HG03469 (cell line): ENCODE measurements at regions not wholly inside any gene's neighbourhood (a gene's known extent, or its start where the extent isn't known, plus 50 kb on each side); places are given as distances from the start of the nearest gene placed in this dataset.

Experiments used
- ATAC-seq: cut with Tn5 transposase; IDR thresholded peaks from one replicate; pipeline ENCODE4 v1.9.1; 2021; ENCODE audit warnings: mild to moderate bottlenecking, moderate library complexity, moderate number of reproducible peaks; ENCODE audit not compliant: unreplicated experiment

DNA sequence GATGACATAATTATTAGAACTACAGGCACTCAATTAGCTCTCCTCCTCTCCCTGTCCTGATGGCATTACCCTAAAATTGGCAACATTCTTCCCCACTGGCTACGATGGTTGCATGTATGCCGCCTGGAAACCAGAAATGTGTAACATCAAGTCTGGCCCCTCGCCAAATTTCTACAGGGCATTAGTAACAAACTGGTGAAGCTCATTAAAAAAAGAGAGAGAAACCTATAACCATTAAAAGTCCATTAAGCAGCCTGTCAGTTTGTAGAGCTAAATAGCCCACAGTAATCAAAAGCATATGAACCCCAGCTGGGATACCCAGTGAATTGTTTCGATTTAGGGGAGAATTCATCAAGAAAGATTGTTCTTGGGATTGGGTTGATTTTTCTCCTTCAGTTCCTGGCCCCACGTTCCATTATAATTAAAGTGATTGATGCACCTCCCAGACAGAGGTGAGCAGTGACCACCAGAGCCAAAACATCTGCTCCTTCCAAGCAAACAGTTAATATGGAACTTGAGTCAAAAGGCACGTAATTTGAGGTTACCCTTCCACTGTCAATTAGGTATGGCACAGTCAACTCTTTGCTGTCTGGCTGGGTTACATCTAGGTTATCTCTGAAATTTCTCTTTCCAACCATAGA, 208.6 kb downstream of the C1D start:
- ATAC-seq, result no peak

DNA sequence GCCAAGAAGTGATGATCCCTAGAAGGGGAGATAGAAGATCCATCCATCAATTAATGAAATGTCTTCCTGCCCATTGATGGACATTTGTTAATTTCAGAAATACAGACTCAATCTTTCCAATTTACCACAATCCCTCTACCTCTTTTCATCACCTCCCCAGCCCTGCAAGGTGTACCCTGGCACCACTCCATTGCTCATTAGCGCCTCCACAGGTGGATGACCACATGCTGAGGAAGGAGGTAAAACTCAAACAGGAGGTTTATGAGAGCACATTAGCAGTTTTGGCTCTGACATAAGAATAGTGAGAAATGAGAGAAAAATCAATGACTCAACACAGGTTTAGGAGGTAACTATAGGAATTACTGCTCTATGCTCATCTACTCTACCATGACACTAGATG, 208.0 kb downstream of the C1D start:
- ATAC-seq, result no peak

DNA sequence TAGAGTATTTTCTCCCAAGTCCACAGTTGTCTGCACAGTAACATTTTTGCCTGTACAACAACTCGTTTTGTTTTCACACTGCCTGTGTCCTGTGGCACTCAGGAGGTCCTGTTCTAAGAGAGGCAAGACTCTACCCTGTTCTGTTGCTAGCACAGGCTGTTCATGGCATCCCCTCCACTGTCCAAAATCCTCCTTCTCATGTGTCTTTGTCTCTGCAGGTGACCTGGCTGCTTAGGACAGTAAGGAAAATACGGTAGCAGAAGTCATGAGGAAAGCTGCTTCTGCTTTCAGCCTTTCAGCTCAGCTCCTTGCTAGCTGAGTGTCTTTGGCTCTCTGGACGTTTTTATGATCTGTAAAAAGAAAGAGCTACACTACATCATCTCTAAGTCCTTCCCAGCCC, 205.9 kb downstream of the C1D start:
- no peak for ATAC-seq

DNA sequence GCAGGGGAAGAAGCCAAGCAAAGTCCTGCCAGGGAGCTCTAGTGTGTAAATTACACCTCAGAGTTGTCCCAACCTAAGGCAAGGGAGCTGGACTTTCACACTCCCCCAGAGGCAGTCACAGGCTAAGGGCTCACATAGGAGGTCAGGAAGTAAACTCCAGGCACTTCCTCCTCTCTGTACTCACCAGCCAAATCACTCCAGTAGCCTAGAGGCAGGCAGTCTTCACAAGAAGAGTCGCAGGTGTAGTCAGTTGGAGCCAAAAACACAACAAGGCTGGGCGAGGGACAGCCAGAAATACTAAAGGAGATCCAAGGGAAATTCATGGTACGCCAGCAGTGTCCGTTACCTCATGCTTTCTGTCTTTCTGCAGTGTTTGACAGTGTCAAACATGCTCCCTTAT, 205.0 kb downstream of the C1D start:
- ATAC-seq, result no peak

DNA sequence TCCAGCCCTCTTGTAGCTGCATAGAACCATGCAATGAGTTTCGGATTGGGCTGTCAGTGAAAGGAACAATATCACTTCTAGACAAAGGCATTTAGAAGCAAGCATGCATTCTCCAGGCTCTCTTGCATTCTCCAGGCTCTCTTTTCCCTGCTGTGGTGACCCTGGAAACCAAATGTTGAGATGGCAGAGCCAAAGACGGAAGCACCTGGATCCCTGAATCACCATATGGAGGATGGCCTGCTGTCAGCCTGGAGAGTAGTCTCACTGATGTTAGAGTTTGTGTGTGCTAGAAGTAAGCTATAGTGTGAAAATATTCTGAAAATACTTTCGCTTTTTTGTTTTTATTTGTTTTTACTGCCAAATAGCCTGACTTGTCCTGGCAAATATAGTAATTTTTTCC, 203.9 kb downstream of the C1D start:
- no peak for ATAC-seq

DNA sequence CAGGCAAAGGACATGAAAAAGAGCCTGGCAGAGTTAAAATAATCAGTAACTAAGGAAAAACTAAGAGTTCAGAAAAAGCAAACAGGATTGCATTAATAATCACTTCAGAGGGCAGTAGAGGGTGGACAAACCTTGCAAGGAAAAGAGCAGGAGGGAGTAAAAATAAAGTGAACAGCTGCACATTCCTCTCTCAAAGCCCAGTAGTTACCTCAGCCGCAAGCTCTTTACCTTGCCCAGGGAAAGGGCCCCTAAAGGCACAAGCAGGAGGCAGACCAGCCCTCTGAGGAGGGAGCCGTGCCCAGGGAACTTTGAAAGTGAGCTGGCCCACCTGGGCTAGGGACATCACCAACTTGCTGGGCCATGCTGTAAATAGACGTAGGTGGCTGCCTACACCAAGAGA, 196.9 kb downstream of the C1D start:
- no peak for ATAC-seq

DNA sequence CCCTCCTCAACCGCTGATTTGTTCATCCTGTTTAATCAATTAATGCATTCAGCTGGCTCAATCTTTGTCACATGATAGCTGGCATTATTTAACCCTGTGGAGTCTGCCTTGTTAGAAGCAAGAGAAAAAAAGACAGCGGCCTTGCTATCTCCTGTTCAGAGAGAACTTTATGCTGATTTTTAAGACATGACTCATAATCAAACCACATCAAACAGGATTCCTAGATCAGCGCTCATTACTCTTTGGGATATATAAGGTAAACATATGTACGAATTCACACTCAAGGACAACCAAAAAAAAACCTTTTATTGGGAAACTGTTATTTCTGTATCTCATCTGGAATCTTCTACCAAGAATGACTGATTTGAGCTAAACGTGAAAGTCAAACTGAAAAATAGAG, 195.1 kb downstream of the C1D start:
- no peak for ATAC-seq

DNA sequence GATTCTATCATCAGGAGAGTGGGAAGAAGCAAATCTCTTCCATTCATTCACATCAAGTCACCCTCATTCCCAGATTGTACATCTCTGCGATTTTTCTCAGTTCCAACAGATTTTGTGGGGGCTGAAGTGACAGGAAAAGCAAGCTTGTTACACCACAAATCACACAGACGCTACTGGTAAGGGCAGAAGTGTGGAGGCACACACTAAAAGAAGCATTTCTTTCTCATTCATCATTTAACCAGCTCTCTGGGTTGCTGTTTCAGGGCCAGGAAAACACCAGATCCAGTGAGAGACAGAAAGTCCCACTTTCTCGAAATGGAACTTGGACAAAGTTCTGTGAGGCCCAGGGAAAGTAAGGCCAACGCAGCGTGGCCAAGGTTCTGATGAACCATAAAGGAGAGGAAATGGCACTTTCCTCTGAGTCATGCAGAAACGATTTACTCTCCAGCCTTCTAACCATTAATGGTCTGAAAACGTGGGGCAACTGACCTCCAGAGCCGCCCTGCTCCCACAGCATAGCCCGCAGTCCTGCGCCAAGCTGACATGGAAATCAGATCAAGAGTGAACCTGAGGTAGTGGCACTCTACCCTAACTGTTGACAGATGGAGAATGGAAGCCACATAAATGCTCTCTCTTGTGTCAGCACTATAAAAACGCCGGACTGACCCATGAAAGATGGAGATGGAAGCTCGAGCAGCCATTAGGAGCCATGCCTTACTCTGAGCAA, 191.0 kb downstream of the C1D start:
- ATAC-seq, result no peak

DNA sequence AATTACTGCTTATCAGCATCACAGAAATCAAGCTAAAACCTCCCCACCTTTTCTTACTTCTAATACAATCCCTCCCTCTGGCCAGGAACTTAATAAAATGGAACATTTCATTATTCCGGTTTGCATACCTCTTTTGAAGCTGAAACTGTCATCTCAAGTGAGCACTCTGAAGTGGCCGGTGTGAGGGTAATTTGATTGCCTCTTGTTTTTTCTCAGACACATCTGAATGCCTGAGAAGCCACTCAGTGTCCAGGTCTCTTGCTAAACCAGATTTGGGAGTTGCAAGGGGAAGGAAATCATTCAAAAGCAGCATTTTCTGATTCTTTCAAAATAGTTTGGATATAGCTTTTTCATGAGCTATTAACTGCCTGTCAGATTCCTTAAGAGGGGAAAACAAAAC, 190.3 kb downstream of the C1D start:
- no peak for ATAC-seq

DNA sequence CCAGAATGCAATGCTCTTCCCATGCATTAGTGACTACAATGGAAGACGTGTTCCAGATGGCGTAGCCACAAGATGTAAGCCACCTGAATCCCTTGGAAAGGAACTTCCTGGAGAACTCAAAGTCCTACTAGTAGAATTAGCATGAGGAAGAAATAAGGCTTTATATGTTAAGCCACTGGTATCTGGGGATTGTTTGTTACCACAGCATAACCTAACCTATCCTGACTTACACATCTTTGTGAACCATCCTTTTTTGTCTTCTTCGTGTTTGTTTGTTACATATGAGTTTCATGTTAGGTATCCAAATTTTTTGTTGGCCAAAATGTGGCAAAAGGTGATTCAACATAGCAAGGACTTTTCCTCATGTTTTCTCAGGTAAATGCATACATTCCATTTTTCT, 188.9 kb downstream of the C1D start:
- no peak for ATAC-seq

DNA sequence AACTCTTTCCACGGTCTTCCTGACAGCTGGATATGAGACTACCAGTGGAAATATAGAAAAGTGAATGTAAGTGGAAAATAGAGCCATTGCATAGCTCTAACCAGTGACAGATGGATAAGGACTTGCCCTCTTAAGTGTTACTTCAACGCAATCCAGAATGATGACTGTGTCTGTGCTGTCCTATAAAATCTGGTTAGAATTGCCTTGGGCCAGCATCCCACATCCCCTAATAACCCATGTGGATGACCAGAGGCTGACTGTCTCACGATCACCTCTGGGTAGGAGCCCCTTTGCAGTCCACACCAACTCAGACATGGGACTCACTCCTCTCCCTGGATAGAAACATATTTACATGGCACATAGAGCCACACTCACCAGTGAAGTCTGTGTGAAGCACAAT, 186.6 kb downstream of the C1D start:
- ATAC-seq, result no peak

DNA sequence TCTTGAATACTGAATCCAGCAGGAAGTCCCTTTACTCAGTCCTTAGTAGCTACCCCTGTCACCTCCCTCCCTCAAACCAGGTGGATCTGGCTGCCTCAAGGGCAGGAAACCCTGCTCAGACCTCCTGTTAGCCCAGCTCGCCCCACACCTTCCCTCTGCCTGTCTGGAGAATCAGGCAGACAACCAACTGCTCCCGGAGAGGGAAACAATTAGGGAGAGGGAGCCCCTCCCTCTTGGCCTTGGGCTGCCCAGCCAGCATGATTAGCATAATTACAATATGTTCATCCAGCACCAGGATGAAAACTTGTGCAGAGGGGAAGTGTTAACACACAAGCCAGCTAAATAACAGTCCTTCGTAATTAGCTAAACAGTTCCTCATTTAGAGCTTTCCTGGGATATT, 185.5 kb downstream of the C1D start:
- ATAC-seq, result no peak

DNA sequence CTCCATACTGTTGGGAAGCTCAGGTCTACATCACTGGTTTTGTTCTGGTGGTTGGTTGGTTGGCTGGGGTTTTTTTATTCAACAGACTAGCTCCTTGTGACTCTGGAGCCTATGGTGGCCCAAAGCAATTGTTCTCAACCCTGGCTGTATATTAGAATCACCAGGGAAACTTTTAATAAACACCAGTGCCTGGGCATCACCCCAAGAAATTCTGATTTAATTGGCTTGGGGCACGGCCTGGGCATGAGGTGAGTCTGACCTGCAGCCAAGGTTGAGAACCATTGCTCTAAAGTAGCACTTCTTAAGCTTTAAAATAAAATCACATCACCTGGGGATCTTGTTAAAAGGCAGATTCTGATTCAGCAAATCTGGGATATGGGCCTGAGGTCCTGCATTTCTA, 184.1 kb downstream of the C1D start:
- ATAC-seq, result no peak

DNA sequence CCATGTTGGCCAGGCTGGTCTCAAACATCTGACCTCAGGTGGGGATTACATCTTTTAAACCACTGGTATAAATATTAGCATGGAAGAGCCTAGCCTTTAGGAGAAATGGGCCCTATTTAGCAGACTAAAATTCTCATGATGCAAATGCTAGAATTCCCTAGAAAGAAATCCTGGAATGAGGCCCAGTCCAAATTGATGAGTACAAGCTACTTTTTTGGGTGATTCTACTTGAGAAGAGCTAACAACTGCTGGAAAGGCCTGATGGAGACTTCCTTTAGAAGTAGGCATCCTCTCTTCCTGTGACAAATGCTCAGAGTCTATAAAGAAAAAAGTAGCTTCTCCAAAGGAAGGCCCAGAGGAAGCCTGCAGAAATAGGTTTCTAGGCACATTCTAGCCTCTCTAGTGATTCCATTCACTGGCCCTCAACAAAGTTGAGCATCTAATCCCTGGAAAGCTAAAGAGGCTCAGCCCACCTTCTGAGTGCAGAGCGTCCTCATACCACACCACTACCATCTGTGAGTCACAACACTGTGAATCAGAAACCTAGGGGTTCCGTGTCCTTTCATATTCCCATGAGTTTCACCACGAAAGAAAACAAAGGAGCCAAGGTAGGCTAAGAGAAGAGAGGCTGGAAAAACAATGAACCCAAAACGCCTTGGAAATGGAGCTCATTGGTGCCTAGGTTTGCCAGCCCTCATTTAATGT, 183.1 kb downstream of the C1D start:
- no peak for ATAC-seq

DNA sequence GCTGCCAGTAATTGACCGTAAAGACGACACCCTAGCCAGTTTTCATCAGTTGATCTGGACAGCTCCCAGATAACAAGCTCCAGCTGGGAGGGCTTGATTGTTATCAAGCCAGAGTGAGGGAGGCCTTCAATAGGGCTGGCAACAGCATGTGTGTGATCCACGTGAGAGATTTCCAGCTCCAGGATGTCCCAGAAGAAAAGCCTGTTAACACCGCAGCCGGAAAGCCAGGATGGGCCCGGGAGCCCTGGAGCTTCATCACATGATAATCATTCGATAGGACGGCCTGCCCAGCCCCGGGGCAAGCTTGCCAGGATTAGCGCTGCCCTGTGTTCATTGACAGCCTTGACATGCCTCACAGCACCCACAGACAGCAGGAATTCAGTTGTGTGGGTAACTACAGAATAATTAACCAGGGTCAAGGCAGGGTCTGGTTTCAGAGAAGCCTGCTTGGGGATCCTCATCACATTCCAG, 182.5 kb downstream of the C1D start:
- no peak for ATAC-seq

DNA sequence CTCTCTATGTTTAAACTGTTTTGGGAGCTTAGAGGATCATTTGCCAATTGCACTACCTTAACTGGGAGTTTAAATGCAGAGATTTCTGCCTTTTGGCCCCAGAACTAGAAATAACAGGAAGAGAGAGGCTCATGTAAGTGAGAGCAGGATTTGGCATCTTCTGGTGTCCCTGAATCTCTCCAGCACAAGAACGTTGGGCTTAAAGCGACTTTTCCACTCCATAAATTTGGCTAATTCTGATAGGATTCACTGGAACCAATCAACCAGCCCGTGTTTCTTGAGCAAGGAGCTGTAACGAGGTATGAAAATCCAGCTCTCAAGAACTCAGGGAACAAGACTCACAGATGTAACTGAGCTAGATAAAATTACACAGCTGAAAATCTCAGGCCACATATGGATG, 181.0 kb downstream of the C1D start:
- no peak for ATAC-seq

DNA sequence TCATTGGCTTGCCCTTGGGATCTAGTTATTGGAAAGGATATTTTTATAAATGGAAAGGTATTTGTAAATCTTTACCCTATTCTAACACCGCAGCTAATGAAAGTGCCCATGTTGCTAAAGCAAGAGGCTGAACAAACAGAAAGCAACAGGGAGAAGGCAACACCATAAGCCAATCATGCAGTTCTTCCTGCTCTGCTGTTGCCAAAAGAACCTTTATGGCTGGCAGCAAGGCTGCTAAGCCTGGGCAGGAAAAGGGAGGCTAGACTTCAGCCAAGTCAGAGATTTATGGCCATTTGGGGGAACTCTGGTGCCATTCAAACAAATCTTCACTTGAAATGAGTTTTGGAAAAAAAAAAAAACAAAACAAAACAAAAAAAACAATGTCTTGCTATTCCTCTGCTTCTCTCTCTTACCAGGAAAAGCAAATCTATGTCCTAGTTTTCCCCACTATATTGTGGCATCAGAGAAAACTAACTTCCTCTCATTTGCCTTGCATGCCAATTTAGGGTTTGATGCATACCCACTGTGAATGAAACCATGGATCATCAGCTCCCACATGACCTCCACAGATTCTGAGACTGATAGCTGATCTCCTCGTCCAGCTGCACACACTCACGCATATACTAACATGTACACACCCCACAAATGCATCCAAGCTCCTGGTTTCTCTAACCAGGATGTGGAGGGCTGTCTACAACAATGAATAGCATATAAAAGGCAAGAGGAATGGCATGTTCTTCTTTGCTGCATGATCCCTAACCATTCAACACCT, 179.3 kb downstream of the C1D start:
- ATAC-seq, result no peak

DNA sequence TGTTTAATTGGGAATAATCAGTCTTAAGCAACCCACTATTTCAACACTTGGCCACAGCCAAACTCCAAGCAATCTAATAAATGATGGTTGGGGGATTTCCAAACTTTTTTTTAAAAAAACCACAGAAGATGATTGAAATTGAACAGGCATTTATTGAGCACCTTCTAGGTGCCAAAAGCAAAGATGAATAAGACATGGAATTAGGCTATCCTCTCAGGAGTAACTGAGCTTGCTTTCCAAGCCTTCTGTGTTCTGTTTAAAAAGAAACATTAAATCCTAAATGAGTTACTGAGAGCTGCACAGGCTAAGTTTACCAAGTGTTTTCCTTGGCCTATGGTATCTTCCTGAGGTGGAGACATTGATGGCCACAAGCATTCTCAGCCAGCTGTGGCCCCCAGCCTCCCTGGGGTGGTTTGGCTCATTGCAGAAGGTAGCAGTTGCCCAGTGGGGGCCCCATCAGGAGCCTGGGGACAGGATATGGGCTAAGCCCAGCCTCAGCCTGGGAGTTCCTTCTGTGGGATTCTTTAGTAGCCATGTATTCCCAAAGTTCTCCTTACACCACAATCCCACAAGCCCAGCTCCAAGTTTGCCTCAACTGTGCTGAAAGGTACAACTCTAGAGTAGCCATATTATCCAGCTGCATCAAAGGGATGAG, 174.3 kb downstream of the C1D start:
- ATAC-seq, result no peak

DNA sequence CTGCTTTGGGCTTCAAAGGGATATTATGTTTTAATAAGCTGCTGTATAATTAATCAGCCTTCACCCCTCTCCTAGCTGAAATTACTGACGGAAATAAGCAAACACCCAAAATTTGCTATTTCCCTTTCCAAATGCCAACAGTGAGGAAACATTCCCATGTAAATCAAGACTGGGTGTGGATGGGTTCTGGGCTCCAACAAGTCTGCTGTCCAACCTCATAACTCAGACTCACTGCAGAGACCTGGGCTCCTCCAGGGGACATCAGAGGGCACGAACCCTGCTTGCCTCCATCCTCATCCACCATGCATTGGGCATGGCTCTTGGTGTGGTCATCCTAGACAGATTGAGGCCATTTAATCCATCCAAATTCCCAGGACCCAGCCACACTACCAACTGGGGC, 173.7 kb downstream of the C1D start:
- no peak for ATAC-seq

DNA sequence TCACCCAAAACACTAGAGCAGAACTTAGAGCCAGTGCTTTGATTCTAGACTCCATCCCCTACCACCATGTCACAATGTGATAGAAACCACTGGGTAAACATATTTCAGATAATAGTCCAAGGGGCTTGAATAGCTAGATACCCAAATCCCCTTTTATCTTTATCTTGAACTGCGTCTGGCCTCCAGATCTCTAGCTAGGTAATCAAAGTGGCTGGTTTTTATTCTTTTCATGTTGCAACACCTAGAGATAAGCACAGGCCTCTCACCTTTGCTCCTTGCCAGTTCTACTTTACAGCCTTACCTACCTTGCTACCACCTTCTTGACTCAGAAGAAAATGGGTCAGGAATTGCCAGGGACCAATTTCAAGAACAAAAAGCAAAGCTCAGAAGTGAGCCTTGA, 171.2 kb downstream of the C1D start:
- no peak for ATAC-seq

DNA sequence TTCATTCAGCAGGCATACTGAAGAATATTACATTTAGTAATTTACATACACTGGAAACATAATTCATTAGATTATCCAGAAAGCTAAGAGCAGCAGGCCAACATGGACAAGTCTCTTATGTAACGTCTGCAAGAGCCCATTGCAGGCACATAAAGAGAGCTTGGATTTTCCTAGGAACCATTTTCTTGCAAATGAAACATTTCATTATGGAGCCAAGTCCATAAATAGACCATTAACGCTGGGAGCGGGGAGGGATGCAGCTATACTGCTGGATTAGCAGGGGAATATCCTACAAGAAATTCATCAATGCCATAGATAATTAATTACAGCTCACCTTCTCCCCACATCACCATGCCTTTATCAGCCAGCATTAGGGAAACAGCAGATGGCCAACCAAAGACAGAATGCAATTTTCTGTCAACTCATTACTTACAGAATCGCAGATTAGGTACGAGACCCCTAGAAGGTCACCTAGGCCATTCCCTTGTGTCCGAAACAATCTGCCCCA, 170.4 kb downstream of the C1D start:
- ATAC-seq, result no peak
